ENCODE measurements at regions not wholly inside any gene's neighbourhood (a gene's known extent, or its start where the extent isn't known, plus 50 kb on each side); places are given as distances from the start of the nearest gene placed in this dataset.

DNA sequence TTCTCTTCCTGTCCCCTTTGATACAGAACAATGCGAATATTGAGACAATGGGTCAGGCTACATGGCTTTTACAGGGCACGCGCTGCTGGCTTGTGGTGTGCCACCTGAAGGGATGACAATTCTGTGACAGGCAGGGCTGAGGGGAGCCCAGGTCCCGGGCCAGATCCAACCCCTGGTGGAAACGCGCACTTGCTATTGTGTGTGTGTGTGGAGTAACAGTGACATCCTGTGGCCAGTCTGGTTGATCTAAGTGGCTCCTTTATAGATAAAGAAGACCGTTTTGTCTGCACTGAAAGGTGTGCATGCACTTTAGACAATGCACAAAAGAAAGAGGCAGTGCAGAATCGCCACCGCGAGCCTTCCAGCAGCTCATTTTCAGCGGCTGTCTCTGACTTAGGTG, 273.6 kb downstream of the HRH4 start:
- TF ChIP-seq ELK1 (IDR thresholded peaks at IDR 0.05; ENCODE audit: borderline replicate concordance, low read depth, low read length): no peak
- TF ChIP-seq CTCF (conservative IDR thresholded peaks at IDR 0.05; ENCODE audit: low read depth, low read length): peak; percentile 16; the same call in 1 of the 2 replicates
- TF ChIP-seq, protein P1, sequence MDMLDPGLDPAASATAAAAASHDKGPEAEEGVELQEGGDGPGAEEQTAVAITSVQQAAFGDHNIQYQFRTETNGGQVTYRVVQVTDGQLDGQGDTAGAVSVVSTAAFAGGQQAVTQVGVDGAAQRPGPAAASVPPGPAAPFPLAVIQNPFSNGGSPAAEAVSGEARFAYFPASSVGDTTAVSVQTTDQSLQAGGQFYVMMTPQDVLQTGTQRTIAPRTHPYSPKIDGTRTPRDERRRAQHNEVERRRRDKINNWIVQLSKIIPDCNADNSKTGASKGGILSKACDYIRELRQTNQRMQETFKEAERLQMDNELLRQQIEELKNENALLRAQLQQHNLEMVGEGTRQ (IDR thresholded peaks at IDR 0.05; ENCODE audit: low read depth, low read length): no peak
- no peak for TF ChIP-seq BHLHE40 (IDR thresholded peaks at IDR 0.05; ENCODE audit: low read depth, low read length)
- TF ChIP-seq POLR2A (IDR thresholded peaks at IDR 0.05; ENCODE audit: low read depth, low read length): no peak
